ENCODE measurements at regions not wholly inside any gene's neighbourhood (a gene's known extent, or its start where the extent isn't known, plus 50 kb on each side); places are given as distances from the start of the nearest gene placed in this dataset.

DNA sequence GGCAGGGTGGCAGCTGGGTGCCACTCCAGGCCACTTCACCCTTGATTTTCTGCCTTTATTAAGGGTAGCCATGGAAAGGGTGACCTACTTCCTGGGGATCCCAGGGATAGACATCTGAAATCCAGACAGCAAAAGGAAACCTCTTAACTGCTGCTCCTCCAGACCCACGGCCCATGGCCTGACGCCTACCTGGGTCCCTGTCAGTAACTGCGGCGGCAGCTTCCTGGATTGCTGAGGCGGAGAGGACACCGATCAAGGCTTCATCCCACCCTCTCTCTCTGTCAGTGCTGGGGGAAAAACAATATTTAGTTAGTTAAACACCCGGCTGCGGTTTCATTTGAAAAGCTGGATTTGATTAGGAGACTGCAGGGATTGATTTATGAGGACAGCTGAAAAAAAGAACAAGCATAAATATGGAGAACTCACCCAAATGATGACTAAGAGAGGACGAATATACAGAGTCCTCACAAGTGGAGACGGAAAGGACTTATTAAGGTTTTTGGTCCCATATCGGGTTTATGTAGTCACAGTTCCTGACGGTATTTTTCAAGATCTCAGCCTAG is 158.7 kb upstream of the KLF4 start:
- no peak for ATAC-seq

GRCh38 chr9:107647611-107648010 is 158.0 kb upstream of the KLF4 start:
- ATAC-seq: no peak

- ATAC-seq: no peak
These were observed 157.6 kb upstream of the KLF4 start for GRCh38 chr9:107647141-107647540.

DNA sequence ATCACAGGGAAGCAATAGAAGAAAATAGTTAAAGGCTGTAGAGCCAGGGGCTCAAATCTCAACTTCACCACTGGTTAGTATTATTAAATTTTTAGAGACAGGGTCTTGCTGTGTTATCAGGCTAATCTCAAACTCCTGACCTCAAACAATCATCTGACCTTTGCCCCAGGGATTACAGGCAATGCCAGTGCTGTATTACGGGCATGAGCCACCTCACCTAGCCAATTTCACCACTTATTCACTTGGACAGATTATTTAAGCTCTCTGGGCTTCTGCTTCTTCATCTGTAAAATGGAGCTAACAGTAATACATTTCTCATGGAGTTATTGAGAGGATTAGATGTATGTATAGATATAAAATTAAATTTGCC is 155.9 kb upstream of the KLF4 start:
- no peak for ATAC-seq

DNA sequence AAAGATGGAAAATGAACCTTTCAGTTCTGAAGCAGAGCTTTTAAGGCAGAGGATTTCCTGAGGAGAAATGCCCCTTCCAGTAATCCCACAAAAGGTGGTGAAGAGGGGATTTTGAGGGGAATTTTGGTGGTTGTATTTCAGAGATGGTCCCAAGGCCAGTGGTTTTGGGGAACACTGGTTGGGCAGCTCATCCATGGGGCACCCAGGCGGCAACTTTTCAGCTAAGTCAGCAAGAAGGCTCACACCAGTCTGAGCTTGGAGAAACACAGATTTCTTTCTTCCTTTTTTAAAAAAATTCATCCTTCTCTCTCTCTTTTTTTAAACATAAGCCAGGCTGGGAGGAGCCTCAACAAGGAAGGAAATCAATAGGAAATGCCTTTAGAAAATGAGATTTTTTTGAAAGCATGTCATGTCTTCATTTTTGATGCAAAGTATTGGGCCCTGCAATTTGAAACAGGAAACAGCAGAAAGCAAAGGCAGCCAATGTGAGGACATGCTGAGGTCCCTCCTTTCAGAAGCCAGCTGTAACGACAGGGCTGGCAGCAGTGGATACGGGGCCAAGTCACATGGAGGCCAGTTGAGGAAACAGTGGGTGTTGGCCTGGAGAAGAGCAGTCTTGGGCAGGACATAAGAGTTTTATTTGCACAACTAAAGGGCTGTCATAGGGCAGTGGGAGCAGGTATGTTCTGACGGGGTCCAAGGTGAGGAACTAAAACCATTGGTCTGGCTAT is 155.3 kb upstream of the KLF4 start:
- ATAC-seq: no peak

GRCh38 chr9:107639426-107639825 is 149.9 kb upstream of the KLF4 start:
- ATAC-seq: no peak

DNA sequence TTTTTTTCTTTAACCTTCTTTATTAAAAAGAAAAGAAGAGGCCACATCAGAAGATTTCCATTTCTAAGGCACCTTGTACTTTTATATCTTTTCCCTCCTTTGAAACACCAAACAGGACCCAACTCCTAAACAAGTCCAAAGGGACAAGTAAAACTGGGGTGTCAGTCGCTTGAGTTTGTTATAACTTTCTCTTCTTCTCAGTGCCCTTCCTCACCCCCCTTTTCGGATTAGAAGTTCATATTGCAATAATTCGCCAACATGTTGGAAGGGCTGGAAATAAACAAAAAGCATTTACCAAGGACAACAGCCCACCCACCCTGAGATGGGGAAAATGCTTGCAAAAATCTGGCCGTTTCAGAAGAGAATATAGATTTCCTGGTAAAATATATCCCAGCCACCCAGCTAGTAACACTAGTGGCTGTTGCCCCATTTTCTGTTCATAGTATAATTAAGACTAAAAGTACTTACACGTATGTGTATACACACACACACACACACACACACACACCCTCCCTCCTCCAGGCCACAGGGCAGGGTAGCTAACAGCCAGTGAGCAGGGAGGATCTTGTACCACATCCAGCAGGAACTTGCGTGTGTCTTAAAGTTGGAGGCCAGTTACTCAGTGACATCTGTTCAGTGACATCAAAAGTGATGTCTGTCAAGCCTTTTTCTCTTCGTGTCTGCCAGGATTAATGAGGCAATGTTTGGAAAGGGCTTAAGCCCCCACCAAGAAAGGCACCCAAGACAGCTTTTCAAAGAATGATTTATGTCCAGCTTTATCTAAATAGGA is 149.1 kb upstream of the KLF4 start:
- no peak for ATAC-seq

GRCh38 chr9:107637421-107638420 is 148.2 kb upstream of the KLF4 start:
- no peak for ATAC-seq

- no peak for ATAC-seq
These were observed 147.2 kb upstream of the KLF4 start for GRCh38 chr9:107636571-107637381.

DNA sequence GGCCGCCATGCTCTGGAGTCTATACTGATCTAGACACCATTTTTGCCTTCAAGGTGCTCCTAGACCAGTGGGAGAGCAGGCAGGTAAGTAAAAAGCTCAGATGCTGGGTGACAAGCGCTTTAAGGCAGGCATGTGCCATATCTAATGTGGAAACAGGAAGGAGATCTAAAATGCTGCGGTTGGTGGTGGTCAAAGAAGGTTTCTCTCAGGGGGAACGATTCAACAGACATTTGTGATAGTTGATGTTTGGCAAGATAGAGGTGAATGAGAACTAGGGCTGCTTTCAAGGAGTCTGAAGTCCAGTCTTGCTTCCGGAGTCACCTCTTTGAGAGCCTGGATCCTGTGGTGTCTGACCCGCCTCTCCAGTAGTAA is 146.2 kb upstream of the KLF4 start:
- ATAC-seq: no peak

- no peak for ATAC-seq
These were observed 145.7 kb upstream of the KLF4 start for GRCh38 chr9:107635101-107635802.

DNA sequence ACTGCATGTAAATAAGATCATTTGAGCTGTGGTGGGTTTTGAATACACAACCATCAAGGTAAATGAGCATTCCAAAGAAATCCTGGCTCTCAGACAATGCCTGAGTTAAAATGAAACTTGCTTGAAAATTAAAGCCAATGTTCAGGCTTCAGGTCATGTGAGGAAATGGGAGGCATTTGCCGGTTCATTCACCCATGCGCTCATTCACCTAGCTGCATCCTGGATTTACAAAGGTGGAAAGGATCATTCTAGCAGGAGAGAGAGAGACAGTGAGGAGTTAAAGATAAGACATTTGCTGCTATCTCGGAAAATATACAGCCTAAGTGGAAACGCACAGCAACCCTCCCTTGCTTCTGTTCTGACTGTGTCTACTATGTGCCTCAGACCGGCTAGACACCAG is 143.8 kb upstream of the KLF4 start:
- no peak for ATAC-seq

GRCh38 chr9:107632661-107633060 is 143.1 kb upstream of the KLF4 start:
- ATAC-seq: no peak

DNA sequence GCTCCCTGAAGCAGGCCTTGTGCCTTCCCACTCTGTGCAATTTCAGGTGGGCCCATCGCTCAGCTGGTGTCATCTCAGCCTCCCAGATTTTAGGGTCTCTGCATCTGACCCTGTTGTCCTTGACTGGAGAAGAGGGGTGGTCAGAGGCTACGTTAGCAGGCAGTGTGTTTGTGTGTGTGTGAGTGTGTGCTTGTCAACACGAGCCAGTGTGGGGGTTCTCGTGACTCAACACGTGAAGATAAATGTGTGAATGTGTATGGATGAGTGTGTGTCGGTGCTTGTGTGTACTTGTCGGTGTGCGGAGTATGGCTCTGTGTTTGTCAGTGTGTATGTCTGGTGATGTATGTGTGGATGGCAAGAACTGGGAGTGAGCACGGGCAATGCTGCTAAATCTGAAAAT is 142.6 kb upstream of the KLF4 start:
- no peak for ATAC-seq

DNA sequence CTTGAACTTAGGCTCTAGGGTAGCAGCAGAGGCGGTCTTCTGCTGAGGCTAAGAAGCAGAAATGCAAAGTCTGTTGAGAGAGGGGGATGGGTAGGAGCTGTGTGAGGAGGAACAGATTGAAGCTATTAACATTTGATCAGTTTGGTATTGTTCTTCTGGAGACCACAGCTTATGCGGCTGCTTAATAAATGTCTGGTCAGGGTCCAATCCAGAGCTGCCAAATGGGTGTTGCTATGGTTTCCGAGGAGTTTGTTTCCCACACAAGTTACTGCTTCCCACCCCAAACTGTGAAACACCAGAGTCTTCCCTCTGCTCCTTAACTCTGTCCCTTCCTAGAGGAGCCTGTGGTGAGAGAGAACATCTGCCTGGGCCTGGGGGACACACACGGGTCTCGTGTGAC is 142.2 kb upstream of the KLF4 start:
- ATAC-seq: no peak

DNA sequence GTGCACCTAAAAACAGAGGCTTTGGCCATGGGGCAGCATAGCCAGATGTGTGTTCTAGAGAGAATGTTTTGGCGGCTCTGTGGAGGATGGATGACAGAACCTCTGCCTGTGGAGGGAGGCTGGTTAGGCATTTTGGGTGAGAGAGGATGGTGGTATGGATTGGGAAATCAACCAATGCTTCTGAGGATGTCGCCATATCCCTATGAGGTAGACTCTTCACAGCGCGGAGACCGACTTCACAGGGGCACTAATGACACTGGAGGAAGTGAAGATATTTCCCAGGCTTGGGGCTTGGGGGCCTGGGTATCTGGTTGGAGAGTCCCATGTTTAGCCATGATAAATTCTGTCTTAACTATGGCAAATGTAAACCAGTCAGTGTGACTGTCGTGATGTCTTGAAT is 140.6 kb upstream of the KLF4 start:
- no peak for ATAC-seq

GRCh38 chr9:107628444-107628843 is 138.9 kb upstream of the KLF4 start:
- ATAC-seq: no peak

DNA sequence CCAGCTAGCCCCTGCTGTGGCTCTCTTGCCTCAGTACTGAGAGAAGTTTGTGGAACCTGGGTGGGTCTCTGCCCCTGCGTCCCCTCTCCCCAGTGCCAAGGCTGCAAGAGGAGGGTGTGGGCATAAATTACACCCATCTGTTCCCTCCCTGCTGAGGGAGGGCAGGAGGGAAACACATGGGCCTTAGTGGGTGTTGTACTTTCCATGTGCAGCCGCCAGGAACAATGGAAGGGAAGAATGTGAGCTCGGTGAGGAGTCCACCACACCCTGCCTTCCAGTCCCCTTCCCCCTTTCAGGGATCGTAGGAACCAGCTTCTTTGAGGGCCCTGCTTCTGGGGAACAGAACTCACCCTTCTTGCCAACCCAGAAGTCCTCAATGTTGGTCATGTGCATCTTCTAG is 138.2 kb upstream of the KLF4 start:
- ATAC-seq: no peak

DNA sequence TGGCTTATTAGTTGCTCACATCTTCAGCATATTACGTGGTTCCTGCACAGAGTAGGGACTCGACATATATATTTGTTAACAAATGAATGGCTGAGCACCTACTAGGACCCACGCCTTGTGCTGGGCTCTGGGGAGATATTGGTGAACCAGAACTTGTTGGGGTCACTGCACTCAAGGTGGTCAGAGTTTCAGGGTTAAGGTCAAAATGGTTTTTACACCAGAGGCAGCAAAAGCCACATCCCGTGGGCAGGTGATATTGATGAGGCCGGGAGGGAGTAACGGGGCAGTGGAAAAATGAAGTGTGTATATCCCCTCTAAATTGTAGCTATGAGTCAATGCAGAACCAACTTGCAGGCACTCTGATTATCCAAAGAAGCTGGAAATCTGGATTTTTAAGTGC is 136.5 kb upstream of the KLF4 start:
- no peak for ATAC-seq

GRCh38 chr9:107625383-107625984 is 135.9 kb upstream of the KLF4 start:
- ATAC-seq: no peak

All from activated CD4-positive, CD25-positive, alpha-beta regulatory T cell treated with anti-CD3 and anti-CD28 coated beads, Interleukin-2, amount 50 U/mL, for 24 hours (primary cell).